HG02884 (cell line): ENCODE measurements at regions not wholly inside any gene's neighbourhood (a gene's known extent, or its start where the extent isn't known, plus 50 kb on each side); places are given as distances from the start of the nearest gene placed in this dataset.
"Not testable (repeated sequence)": the region's sequence is repeated elsewhere in the genome, so short reads cannot be mapped to it uniquely, and the experiment has no call there.

Experiments used
- ATAC-seq: cut with Tn5 transposase; IDR thresholded peaks from one replicate; pipeline ENCODE4 v1.9.1; 2021; ENCODE audit warnings: mild to moderate bottlenecking, moderate library complexity; ENCODE audit not compliant: unreplicated experiment

- ATAC-seq = not testable (repeated sequence)
These were observed 90.0 kb upstream of the PLGLB2 start for GRCh38 chr2:87657915-87658314.

GRCh38 chr2:87658357-87658756, 89.5 kb upstream of the PLGLB2 start:
- not testable (repeated sequence) for ATAC-seq

- ATAC-seq = not testable (repeated sequence)
These were observed 88.9 kb upstream of the PLGLB2 start for GRCh38 chr2:87658976-87659375.

GRCh38 chr2:87660164-87660563, 87.7 kb upstream of the PLGLB2 start:
- not testable (repeated sequence) for ATAC-seq

GRCh38 chr2:87662316-87663290, 85.3 kb upstream of the PLGLB2 start:
- ATAC-seq = not testable (repeated sequence)

- not testable (repeated sequence) for ATAC-seq
These were observed 84.5 kb upstream of the PLGLB2 start for GRCh38 chr2:87663347-87663746.

GRCh38 chr2:87667027-87667426, 80.9 kb upstream of the PLGLB2 start:
- ATAC-seq = not testable (repeated sequence)

GRCh38 chr2:87668361-87668760, 79.5 kb upstream of the PLGLB2 start:
- ATAC-seq = not testable (repeated sequence)

- ATAC-seq = not testable (repeated sequence)
These were observed 78.2 kb upstream of the PLGLB2 start for GRCh38 chr2:87669633-87670231.

GRCh38 chr2:87672404-87672803, 75.5 kb upstream of the PLGLB2 start:
- not testable (repeated sequence) for ATAC-seq

GRCh38 chr2:87674729-87675128, 73.2 kb upstream of the PLGLB2 start:
- not testable (repeated sequence) for ATAC-seq

GRCh38 chr2:87675487-87675886, 72.4 kb upstream of the PLGLB2 start:
- ATAC-seq = not testable (repeated sequence)

GRCh38 chr2:87677421-87677923, 70.4 kb upstream of the PLGLB2 start:
- not testable (repeated sequence) for ATAC-seq

- not testable (repeated sequence) for ATAC-seq
These were observed 69.1 kb upstream of the PLGLB2 start for GRCh38 chr2:87678742-87679173.

- ATAC-seq = not testable (repeated sequence)
These were observed 67.9 kb upstream of the PLGLB2 start for GRCh38 chr2:87679950-87680349.

GRCh38 chr2:87680691-87681090, 67.2 kb upstream of the PLGLB2 start:
- not testable (repeated sequence) for ATAC-seq

GRCh38 chr2:87683451-87683850, 64.4 kb upstream of the PLGLB2 start:
- ATAC-seq = not testable (repeated sequence)

- not testable (repeated sequence) for ATAC-seq
These were observed 63.9 kb upstream of the PLGLB2 start for GRCh38 chr2:87683961-87684360.

- not testable (repeated sequence) for ATAC-seq
These were observed 62.3 kb upstream of the PLGLB2 start for GRCh38 chr2:87685558-87685957.

- not testable (repeated sequence) for ATAC-seq
These were observed 60.9 kb upstream of the PLGLB2 start for GRCh38 chr2:87686873-87687549.
